CD4-positive, alpha-beta T cell treated with Interleukin-4 for 1 hour (primary cell): ENCODE measurements at regions not wholly inside any gene's neighbourhood (a gene's known extent, or its start where the extent isn't known, plus 50 kb on each side); places are given as distances from the start of the nearest gene placed in this dataset.

Source experiments
- DNase-seq, 2 donors: peaks; one replicate each; pipeline ENCODE4 v3.0.0-alpha.2; 2020 to 2022

GRCh38 chr2:105649534-105649933 lies 95.2 kb upstream of the NCK2 start:
- no peak for DNase-seq

GRCh38 chr2:105647731-105648130 lies 97.0 kb upstream of the NCK2 start:
- DNase-seq, result no peak

- DNase-seq, result no peak
Measured at GRCh38 chr2:105646774-105647076, 98.0 kb upstream of the NCK2 start.

- no peak for DNase-seq
Measured at GRCh38 chr2:105645938-105646773, 98.6 kb upstream of the NCK2 start.

- DNase-seq, result no peak
Measured at GRCh38 chr2:105645031-105645937, 99.4 kb upstream of the NCK2 start.

- DNase-seq, result no peak
Measured at GRCh38 chr2:105644174-105644980, 100.3 kb upstream of the NCK2 start.

- DNase-seq, result no peak
Measured at GRCh38 chr2:105643405-105644173, 101.1 kb upstream of the NCK2 start.

GRCh38 chr2:105641389-105641811 lies 103.3 kb upstream of the NCK2 start:
- DNase-seq, result no peak

GRCh38 chr2:105640246-105640645 lies 104.5 kb upstream of the NCK2 start:
- no peak for DNase-seq

- no peak for DNase-seq
Measured at GRCh38 chr2:105636109-105636740, 108.5 kb upstream of the NCK2 start.

- no peak for DNase-seq
Measured at GRCh38 chr2:105635564-105635963, 109.1 kb upstream of the NCK2 start.

GRCh38 chr2:105634198-105634597 lies 110.5 kb upstream of the NCK2 start:
- no peak for DNase-seq

- DNase-seq, result no peak
Measured at GRCh38 chr2:105631922-105632321, 112.8 kb upstream of the NCK2 start.

- no peak for DNase-seq
Measured at GRCh38 chr2:105631011-105631410, 113.7 kb upstream of the NCK2 start.

- DNase-seq, result no peak
Measured at GRCh38 chr2:105629634-105630033, 115.1 kb upstream of the NCK2 start.

- no peak for DNase-seq
Measured at GRCh38 chr2:105627534-105627933, 117.2 kb upstream of the NCK2 start.

GRCh38 chr2:105626966-105627340 lies 117.8 kb upstream of the NCK2 start:
- no peak for DNase-seq

- DNase-seq, result no peak
Measured at GRCh38 chr2:105626212-105626965, 118.3 kb upstream of the NCK2 start.

- DNase-seq, result no peak
Measured at GRCh38 chr2:105625632-105626031, 119.1 kb upstream of the NCK2 start.

GRCh38 chr2:105621038-105621437 lies 123.7 kb upstream of the NCK2 start:
- no peak for DNase-seq

GRCh38 chr2:105618351-105618659 lies 126.4 kb upstream of the NCK2 start:
- no peak for DNase-seq
